ENCODE measurements at regions not wholly inside any gene's neighbourhood (a gene's known extent, or its start where the extent isn't known, plus 50 kb on each side); places are given as distances from the start of the nearest gene placed in this dataset.

DNA sequence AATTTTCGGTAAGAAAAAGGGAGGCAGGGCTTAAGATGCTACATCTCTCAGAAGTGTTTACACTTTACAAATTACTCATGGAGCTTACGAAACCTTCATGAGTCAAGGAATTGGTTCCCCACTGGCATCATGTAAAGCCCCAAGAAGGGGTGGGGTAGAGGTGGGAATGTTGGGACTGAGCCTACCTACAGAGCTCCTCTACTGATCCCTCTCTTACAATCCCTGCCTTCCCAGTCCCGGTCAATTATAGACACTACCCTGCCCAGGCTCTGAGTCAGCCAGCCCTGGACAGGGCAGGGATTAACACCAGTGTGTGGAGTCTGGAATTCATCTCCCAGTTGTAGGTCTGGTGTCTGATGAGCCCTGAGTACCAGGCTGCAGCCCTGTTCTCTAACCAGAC, 248.9 kb downstream of the PAX3 start:
- Histone ChIP-seq H3K9ac (no peak overlapping the region), H4K20me1 (no peaks in the 10 kb centered on the region; a peak in 2 of 22 replicates), H3K9me3 (replicated peaks in 1 of 11) (no peaks in the 10 kb centered on the region), H3K4me1 (0 out of 20 replicates have a peak, but pooled peaks cover 0 to 4% (median 0%) of the 10 kb centered on the region in 10 experiments), H3K27ac (no peak overlapping the region), H3K27me3 (no peaks in the 10 kb centered on the region), H3K36me3 (no peaks in the 10 kb centered on the region), H3K4me3 (no peak overlapping the region), H3K4me2 (no peak overlapping the region)
- TF ChIP-seq Cebpa-rat (IDR thresholded peaks at IDR 0.05), result no peak

DNA sequence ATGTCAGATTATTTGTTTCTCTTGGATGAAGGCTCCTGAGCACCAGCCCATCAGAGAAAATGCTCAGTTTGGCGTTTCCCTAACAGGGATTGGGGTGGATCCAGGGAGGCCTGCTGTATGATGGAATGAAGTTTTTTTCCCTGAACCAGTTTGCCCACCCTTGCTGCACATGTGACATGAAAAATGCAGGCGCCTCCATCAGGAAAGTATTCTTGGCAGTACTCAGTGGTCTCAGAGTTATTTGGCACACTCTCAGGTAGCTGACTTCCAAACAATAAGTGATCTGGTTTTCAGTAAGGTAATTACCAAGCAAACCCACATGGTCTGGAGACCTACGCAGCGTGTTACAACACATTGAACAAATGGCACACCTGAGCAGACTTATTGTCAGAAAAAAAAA, 254.9 kb downstream of the PAX3 start:
- no peaks in the 10 kb centered on the region for H3K27me3 ChIP-seq

DNA sequence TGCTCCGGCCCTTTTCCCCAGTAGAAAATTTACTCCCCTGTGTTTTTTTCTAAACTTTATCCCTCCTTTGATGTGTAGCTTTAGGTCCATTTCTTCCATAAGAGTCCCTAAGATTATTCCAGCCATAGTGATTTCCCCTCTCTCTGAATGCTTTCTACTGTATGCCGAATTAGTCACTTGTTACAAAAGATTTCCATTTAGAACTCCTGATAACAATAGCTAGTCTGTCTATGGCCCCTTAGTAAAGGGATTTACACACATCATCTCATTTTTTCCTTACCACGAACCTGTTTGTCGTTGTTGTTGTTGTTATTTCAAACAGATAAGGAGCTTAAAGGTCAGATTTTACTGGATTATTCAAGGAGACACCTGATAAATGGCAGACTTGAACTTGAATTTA, 256.1 kb downstream of the PAX3 start:
- Histone ChIP-seq H3K27me3 (no peaks in the 10 kb centered on the region), H3K4me2 (no peak overlapping the region), H3K4me1 (no peaks in the 10 kb centered on the region), H3K9me3 (replicated peaks in 1 of 11) (no peaks in the 10 kb centered on the region), H3K4me3 (no peak overlapping the region), H3K27ac (no peak overlapping the region), H3K9ac (no peak overlapping the region), H3K36me3 (no peaks in the 10 kb centered on the region), H4K20me1 (no peaks in the 10 kb centered on the region)
- TF ChIP-seq Cebpa-rat (IDR thresholded peaks at IDR 0.05), result no peak

More for the DNA sequence above, 254.9 kb downstream of the PAX3 start:
- Histone ChIP-seq H3K4me2 (no peak overlapping the region), H4K20me1 (no peaks in the 10 kb centered on the region), H3K9me3 (replicated peaks in 1 of 11) (no peaks in the 10 kb centered on the region), H3K4me1 (no peaks in the 10 kb centered on the region), H3K27ac (no peak overlapping the region), H3K9ac (no peak overlapping the region), H3K4me3 (no peak overlapping the region), H3K36me3 (no peaks in the 10 kb centered on the region)
- TF ChIP-seq Cebpa-rat (IDR thresholded peaks at IDR 0.05), result no peak

DNA sequence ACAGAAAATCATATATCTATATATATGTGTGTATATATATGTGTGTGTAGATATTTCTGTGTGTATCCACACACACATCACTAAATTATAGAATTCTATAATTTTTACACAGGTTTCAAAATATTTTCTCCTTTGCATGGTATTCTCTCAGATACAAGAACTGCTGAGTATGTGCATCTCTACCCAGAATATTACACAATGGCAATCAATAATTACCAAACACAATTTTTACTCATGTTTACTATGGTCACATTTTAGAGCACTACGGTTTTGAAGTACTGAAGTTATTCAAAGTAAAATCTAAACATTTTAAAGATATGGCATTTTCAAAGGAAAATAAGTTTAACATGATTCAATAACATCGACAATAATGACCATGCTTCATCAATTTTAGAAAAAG, 258.5 kb downstream of the PAX3 start:
- Histone ChIP-seq H3K9me3 (replicated peaks in 1 of 11) (no peaks in the 10 kb centered on the region), H3K9ac (no peak overlapping the region), H3K4me3 (no peak overlapping the region), H4K20me1 (no peaks in the 10 kb centered on the region), H3K4me1 (no peaks in the 10 kb centered on the region), H3K36me3 (no peaks in the 10 kb centered on the region), H3K27me3 (no peaks in the 10 kb centered on the region), H3K27ac (no peak overlapping the region), H3K4me2 (no peak overlapping the region)
- TF ChIP-seq Cebpa-rat (IDR thresholded peaks at IDR 0.05), result no peak

DNA sequence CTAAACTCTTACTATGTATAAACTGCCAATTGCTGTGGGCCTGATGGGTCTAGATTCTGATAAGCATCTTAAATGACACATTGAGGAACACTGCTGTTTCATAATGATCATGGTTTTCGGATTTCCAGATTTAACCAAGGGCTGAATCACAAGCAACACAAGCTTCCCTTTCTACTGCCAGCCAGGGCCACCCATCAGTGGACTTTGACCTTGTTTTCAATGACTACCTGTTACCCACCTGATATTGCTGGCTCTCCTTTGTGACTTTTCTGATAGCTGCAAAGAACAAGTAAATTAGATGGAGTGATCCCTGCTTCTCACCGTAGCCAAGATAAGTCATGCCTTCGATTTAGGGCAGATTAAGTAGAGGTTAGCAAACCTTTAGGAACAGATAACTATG, 259.0 kb downstream of the PAX3 start:
- Histone ChIP-seq H3K4me2 (no peak overlapping the region), H3K27me3 (no peaks in the 10 kb centered on the region), H4K20me1 (no peaks in the 10 kb centered on the region), H3K27ac (no peak overlapping the region), H3K4me1 (no peaks in the 10 kb centered on the region), H3K4me3 (no peak overlapping the region), H3K9ac (no peak overlapping the region), H3K9me3 (replicated peaks in 1 of 11) (no peaks in the 10 kb centered on the region), H3K36me3 (no peaks in the 10 kb centered on the region)
- no peak for TF ChIP-seq Cebpa-rat (IDR thresholded peaks at IDR 0.05)

DNA sequence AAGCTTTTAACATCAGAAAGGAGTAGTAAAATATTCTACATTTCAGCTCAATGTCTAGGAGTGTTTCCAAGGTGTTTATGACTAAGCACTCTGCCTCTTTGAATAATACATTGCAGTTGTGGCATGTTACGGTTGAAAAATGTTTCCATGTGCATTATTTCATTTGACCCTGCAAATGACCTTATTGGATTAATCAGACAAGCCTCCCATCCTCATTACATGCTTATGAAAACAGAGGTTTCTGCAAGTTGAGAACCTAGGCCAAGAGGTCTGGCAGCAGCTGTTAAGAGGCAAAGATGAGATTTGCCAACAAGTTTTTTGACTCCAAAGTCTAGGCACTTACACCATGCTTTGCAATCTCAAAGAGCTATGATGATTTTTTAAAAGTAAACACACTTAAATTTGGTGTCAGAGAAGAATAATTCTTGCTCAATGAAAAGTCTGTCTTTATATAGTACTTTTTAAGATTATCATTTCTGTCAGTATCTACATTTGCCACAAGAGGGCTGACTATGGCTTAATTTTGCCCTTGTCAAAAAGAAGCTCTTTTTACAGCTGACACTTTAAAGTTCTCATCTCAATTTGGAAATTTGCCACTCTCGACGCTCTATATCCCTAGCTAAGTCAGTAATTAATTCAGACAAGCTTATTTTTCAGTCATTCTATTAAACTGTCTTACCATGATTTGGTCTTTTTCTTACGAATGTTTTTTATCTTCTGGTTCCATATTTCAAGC, 260.6 kb downstream of the PAX3 start:
- Histone ChIP-seq H4K20me1 (no peaks in the 10 kb centered on the region), H3K27me3 (no peaks in the 10 kb centered on the region), H3K9ac (no peak overlapping the region), H3K9me3 (replicated peaks in 1 of 11) (no peaks in the 10 kb centered on the region), H3K4me3 (no peak overlapping the region), H3K27ac (no peak overlapping the region), H3K36me3 (no peaks in the 10 kb centered on the region), H3K4me2 (no peak overlapping the region), H3K4me1 (no peaks in the 10 kb centered on the region)
- no peak for TF ChIP-seq Cebpa-rat (IDR thresholded peaks at IDR 0.05)

DNA sequence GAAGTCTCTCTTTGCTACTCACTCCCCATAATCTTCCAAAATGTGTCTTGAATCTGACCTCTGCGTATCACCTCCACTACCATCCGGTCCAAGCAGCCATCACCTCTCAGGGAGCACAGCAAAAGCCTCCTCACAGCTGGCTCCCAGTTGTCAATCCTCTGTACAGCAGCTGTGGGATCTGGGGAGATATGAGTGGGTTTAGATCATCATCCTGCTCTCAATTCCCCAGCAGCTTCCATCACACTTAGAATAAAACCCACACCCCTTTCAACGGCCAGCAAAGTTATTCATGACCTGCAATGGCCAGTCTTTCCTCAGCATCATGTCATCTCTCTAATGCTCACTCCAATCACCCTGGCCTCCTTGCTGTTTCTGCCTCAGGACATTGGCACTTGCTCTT, 261.6 kb downstream of the PAX3 start:
- H3K4me2 ChIP-seq, result no peak overlapping the region
- no peaks in the 10 kb centered on the region for H4K20me1 ChIP-seq
- no peak overlapping the region for H3K9ac ChIP-seq
- no peaks in the 10 kb centered on the region for H3K36me3 ChIP-seq
- H3K9me3 ChIP-seq (replicated peaks in 1 of 11), result no peaks in the 10 kb centered on the region
- no peak for TF ChIP-seq Cebpa-rat (IDR thresholded peaks at IDR 0.05)
- H3K4me1 ChIP-seq, result no peaks in the 10 kb centered on the region
- H3K4me3 ChIP-seq, result no peak overlapping the region
- no peak overlapping the region for H3K27ac ChIP-seq
- no peaks in the 10 kb centered on the region for H3K27me3 ChIP-seq

DNA sequence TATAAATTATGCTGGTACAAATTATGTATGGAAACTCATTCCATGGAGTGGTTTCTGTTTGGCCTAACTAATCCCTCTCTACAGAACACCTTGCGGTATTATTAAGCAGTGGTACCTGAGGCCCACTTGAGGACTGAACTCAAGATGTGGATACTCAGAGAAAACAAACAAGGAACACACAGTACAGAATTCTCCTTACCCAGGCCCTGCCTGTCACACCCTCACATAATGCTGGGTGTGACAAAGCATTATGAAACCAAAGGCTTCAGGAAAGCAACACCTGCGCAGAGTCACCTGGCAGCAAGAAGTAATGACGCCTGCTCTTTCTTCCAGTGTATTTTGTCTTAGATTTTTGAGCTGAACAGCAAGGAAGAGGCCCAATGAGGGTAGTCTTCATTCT, 264.7 kb downstream of the PAX3 start:
- no peaks in the 10 kb centered on the region for H3K36me3 ChIP-seq
- H3K4me3 ChIP-seq, result no peak overlapping the region
- H3K27ac ChIP-seq, result no peak overlapping the region
- TF ChIP-seq Cebpa-rat (IDR thresholded peaks at IDR 0.05), result no peak
- no peaks in the 10 kb centered on the region for H4K20me1 ChIP-seq
- peaks cover 0 to 10% (median 7%) of the 10 kb centered on the region in 11 experiments; a peak in 14 of 22 replicates for H3K9me3 ChIP-seq (replicated peaks in 1 of 11)
- H3K4me1 ChIP-seq, result no peaks in the 10 kb centered on the region
- H3K4me2 ChIP-seq, result no peak overlapping the region
- H3K9ac ChIP-seq, result no peak overlapping the region
- no peaks in the 10 kb centered on the region for H3K27me3 ChIP-seq

DNA sequence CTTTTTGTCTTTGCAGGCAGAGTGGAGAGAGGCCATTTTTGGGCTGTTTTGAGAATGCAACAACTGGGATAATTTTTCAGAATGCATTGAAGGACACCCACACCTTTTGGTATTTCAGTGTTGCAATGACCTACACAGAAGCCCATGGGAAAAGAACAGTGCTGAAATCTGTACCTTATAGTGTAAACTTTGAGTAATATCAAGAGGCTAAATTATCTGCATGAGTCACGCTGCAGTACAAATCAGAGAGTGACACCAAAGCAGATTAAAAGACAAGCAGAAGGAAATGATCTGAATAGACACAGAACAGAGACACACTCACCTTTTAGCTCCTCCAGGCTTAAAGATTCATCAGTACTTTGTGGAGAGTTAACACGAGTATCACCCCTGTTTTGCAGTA, 265.3 kb downstream of the PAX3 start:
- H3K9ac ChIP-seq, result no peak overlapping the region
- no peak for TF ChIP-seq Cebpa-rat (IDR thresholded peaks at IDR 0.05)
- no peak overlapping the region for H3K4me3 ChIP-seq
- H3K27me3 ChIP-seq, result no peaks in the 10 kb centered on the region
- no peak overlapping the region for H3K4me2 ChIP-seq
- no peaks in the 10 kb centered on the region for H3K36me3 ChIP-seq
- no peaks in the 10 kb centered on the region for H3K4me1 ChIP-seq
- H3K27ac ChIP-seq, result no peak overlapping the region
- peaks cover 0 to 14% (median 12%) of the 10 kb centered on the region in 11 experiments; a peak in 14 of 22 replicates for H3K9me3 ChIP-seq (replicated peaks in 1 of 11)
- no peaks in the 10 kb centered on the region for H4K20me1 ChIP-seq

DNA sequence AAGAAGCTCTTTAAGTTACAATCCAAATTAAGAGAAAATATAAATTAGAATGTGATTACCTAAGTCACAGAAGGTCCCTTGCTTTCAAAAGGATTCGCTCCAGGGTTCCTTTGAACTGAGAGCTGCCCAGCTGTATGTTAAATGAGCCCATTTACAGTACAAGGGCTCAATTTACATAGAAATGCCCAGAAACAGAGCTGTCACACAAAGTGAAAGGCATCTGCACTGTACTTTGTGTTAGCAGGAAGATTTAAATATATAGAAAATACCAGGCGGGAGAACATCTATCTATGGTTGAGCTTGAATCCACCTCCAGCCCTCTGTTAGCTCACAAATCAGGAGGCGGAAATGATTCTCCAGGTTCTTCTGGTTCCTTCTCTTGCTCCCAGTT, 272.9 kb downstream of the PAX3 start:
- Histone ChIP-seq H3K4me2 (no peak overlapping the region), H3K4me3 (no peak overlapping the region), H3K27me3 (no peaks in the 10 kb centered on the region), H4K20me1 (no peaks in the 10 kb centered on the region), H3K4me1 (no peaks in the 10 kb centered on the region), H3K36me3 (no peaks in the 10 kb centered on the region), H3K27ac (no peak overlapping the region), H3K9ac (0 out of 22 replicates have a peak overlapping the region, but pooled peaks of 1 of the 11 experiments have one; percentile 10), H3K9me3 (replicated peaks in 1 of 11) (peaks cover 0 to 17% (median 12%) of the 10 kb centered on the region in 11 experiments; a peak in 14 of 22 replicates)
- TF ChIP-seq Cebpa-rat (IDR thresholded peaks at IDR 0.05), result no peak

Measured in BLaER1 treated with 17β-estradiol and CSF1 and Interleukin-3, amounts not matched to agents 10 nM and 100 nM (cell line).